Ishikawa (cell line): ENCODE measurements at regions not wholly inside any gene's neighbourhood (a gene's known extent, or its start where the extent isn't known, plus 50 kb on each side); places are given as distances from the start of the nearest gene placed in this dataset.

Experiments
- CEBPB ChIP-seq: IDR thresholded peaks from 2 replicates; pipeline ENCODE4 v1.6.1; 2012
- CREB1 ChIP-seq: IDR thresholded peaks from 2 replicates; pipeline ENCODE4 v1.6.1; 2012; ENCODE audit warnings: low read depth
- EP300 ChIP-seq: IDR thresholded peaks from 2 replicates; pipeline ENCODE4 v1.6.1; 2012; ENCODE audit warnings: borderline replicate concordance
- MAX ChIP-seq: IDR thresholded peaks from 2 replicates; pipeline ENCODE4 v1.6.1; 2012
- NFIC ChIP-seq: IDR thresholded peaks from 2 replicates; pipeline ENCODE4 v1.6.1; 2012
- RAD21 ChIP-seq: IDR thresholded peaks from 2 replicates; pipeline ENCODE4 v1.6.1; 2012; ENCODE audit warnings: low read depth
- REST ChIP-seq: IDR thresholded peaks from 2 replicates; pipeline ENCODE4 v1.6.1; 2012; ENCODE audit warnings: low read depth, mild to moderate bottlenecking
- TAF1 ChIP-seq: IDR thresholded peaks from 2 replicates; pipeline ENCODE4 v1.6.1; 2012; ENCODE audit warnings: low read depth, mild to moderate bottlenecking
- USF1 ChIP-seq: IDR thresholded peaks from 2 replicates; pipeline ENCODE4 v1.6.1; 2012
- YY1 ChIP-seq: IDR thresholded peaks from 2 replicates; pipeline ENCODE4 v1.6.1; 2012; ENCODE audit warnings: low read depth

GRCh38 chr18:9038277-9038871, 64.1 kb upstream of the NDUFV2 start:
- no peak for TF ChIP-seq EP300
- no peak for TF ChIP-seq REST
- TF ChIP-seq YY1: no peak
- TF ChIP-seq CEBPB: no peak
- no peak for TF ChIP-seq TAF1
- TF ChIP-seq MAX: no peak
- no peak for TF ChIP-seq USF1
- no peak for TF ChIP-seq RAD21
- no peak for TF ChIP-seq CREB1
- no peak for TF ChIP-seq NFIC
